Kidney tubule cell (primary cell): ENCODE measurements at regions not wholly inside any gene's neighbourhood (a gene's known extent, or its start where the extent isn't known, plus 50 kb on each side); places are given as distances from the start of the nearest gene placed in this dataset.

Source experiments
- DNase-seq: peaks from one replicate; pipeline ENCODE4 v3.0.0-alpha.2; 2018; ENCODE audit warnings: low spot score

- no peak for DNase-seq
These were observed 49.8 kb upstream of the ACSF3 start for GRCh38 chr16:89043636-89044417.
